HG02678 (cell line): ENCODE measurements at regions not wholly inside any gene's neighbourhood (a gene's known extent, or its start where the extent isn't known, plus 50 kb on each side); places are given as distances from the start of the nearest gene placed in this dataset.

ENCODE experiments used
- ATAC-seq: cut with Tn5 transposase; IDR thresholded peaks from one replicate; pipeline ENCODE4 v1.9.1; 2021; ENCODE audit warnings: mild to moderate bottlenecking, moderate library complexity; ENCODE audit not compliant: unreplicated experiment

DNA sequence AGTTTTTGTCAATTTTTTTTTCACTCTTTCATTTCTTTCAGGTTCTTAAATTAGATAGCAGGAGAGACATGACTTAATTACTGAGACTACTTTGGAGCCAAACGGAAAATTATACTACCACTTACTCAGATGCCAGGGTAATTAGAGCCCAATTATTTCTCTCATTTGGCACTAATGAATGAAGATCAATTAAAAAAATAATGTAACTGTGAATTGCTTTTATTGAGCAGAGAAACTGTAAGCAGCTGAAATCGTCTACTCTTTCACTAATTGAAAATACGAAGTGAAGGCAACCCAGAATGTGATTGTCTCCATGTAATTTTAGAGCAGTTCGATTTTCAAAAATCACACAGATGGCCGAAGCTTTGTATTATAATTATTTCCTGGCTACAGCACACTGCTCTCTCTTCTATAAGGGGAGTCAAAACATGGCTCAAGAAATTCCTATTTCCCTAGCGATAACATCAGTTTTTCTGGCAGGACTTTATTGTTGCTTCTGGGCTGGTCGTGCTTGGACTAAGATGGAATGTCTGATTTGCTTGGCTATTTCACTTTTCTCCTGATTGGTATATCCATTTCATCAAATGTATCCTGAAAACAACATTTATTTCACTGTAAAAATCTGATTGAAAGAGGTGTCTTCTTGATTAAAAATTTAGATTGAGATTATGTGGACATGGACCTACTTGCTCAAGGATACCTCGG is 55.8 kb upstream of the PDZRN3 start:
- no peak for ATAC-seq

DNA sequence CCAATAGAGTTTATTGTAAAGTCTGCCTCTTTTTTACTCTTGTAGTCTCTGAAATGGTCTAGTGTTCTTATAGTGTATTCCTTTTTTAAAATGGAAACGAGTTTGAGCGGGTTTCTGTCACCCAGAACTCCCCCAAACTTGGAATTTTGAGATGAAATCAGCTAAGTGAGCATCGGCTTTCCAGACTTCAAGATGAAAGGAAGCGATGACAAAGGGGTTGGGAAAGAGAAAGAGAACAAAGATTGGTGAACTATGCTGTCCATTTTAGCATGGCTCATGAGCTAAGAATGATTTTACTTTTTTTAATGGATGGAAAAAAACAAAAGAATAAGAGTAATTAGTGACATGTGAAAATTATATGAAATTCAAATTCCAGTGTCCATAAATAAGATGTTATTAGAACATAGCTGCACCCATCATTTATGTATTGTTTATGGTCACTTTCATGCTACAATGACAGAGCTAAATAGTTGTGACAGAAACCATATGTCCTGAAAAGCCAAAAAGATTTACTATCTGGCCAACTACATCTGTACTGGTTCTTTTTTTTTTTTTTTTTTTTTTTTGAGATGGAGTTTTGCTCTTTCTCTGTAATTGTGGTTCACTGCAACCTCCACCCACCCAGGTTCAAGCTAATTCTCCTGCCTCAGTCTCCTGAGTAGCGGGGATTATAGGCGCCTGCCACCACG is 52.7 kb upstream of the PDZRN3 start:
- ATAC-seq = no peak
